GM12864 (cell line): ENCODE measurements at regions not wholly inside any gene's neighbourhood (a gene's known extent, or its start where the extent isn't known, plus 50 kb on each side); places are given as distances from the start of the nearest gene placed in this dataset.
"Not testable (repeated sequence)": the region's sequence is repeated elsewhere in the genome, so short reads cannot be mapped to it uniquely, and the experiment has no call there.

ENCODE experiments used
- DNase-seq: peaks from one replicate; pipeline ENCODE4 v3.0.0-alpha.2; 2011; ENCODE audit warnings: low read depth
- H3K4me3 ChIP-seq: 2 replicates; pipeline ENCODE4 v1.5.1; 2011; ENCODE audit warnings: mild to moderate bottlenecking, low read depth, low read length, control low read depth
- TF ChIP-seq, protein P1 (sequence below): IDR thresholded peaks from 2 replicates; pipeline ENCODE4 v1.5.1; 2011; ENCODE audit warnings: low read depth, mild to moderate bottlenecking, moderate library complexity, low read length, control low read depth, inconsistent platforms; ENCODE audit errors: missing control alignments

DNA sequence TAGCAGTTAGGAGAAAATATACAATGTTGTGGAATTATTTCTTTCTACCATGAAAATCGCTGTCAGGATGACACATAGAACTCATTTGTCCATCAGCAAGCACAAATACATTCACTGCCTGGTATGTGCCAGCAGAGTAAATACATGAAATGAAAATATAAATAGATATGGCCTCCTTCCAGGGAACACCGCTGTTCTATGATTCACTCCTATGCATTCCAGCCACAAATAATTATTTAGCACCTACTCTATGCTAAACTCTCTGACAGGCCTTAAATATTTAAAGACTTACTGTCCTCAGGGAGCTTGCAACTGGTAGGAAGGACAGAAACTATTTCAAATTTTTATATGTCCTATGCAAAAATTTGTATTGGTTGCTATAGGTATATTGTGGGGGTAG lies 975.0 kb upstream of the NCAM2 start:
- TF ChIP-seq, protein P1, sequence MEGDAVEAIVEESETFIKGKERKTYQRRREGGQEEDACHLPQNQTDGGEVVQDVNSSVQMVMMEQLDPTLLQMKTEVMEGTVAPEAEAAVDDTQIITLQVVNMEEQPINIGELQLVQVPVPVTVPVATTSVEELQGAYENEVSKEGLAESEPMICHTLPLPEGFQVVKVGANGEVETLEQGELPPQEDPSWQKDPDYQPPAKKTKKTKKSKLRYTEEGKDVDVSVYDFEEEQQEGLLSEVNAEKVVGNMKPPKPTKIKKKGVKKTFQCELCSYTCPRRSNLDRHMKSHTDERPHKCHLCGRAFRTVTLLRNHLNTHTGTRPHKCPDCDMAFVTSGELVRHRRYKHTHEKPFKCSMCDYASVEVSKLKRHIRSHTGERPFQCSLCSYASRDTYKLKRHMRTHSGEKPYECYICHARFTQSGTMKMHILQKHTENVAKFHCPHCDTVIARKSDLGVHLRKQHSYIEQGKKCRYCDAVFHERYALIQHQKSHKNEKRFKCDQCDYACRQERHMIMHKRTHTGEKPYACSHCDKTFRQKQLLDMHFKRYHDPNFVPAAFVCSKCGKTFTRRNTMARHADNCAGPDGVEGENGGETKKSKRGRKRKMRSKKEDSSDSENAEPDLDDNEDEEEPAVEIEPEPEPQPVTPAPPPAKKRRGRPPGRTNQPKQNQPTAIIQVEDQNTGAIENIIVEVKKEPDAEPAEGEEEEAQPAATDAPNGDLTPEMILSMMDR, result no peak
- no peak for DNase-seq
- H3K4me3 ChIP-seq, result no peak overlapping the region

DNA sequence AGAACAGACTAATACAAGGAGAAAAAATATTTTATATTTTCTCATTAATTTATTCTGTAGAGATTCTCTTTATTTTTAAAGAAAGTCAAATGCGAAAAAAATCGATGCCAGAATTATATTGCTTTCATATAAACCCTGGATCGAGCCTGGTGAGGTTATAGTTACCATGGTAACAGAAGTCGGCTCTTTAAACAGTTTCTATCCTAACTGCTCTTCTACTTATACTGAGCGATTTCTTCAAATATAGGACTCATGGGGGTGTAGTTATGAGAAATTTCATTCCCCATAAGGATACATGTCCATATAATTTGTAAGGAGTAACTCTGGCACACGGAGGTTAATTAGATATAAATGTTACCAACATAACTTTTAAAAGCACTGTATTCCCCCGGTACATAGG lies 973.5 kb upstream of the NCAM2 start:
- TF ChIP-seq, protein P1, result no peak
- no peak for DNase-seq
- H3K4me3 ChIP-seq, result no peak overlapping the region

DNA sequence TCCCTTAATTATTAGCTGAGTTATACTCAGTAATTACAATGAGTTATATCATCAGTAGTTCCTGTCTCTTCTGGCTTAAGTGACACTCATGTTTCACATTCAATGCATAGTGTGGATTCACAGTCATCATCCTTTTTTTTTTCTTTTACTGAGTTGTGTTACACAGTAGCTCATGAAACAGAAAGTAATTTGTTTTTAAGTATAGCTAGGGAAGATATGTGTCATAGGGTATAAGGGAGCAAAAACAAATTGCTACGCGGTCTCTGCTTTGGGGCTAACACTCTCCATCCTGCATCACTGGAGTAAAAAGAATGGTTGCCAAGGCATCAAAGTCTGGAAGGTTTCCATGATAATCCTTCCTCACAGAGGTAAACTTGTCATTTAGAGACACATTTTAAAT lies 971.7 kb upstream of the NCAM2 start:
- no peak overlapping the region for H3K4me3 ChIP-seq
- no peak for DNase-seq
- TF ChIP-seq, protein P1, result no peak

DNA sequence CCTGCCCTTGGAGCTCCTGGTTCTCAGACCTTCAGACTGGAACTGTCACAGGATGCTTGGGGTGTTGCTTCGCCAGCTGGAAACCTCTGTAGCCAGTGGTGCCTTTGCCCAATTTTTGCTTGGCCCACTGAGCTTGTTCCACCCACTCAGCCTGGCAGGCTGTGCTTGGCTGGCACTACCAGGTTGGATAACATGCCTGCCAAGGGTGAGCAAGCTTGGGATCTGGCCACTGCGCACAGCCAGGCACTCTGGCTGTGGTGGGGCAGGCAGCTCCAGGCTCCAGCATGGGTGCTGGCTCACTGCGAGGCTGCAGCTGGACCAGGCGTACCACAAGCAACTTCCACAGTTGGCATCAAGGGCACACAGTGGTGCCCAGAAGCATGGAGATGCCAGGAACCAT lies 967.8 kb upstream of the NCAM2 start:
- TF ChIP-seq, protein P1, result no peak
- H3K4me3 ChIP-seq, result no peak overlapping the region
- DNase-seq, result no peak

DNA sequence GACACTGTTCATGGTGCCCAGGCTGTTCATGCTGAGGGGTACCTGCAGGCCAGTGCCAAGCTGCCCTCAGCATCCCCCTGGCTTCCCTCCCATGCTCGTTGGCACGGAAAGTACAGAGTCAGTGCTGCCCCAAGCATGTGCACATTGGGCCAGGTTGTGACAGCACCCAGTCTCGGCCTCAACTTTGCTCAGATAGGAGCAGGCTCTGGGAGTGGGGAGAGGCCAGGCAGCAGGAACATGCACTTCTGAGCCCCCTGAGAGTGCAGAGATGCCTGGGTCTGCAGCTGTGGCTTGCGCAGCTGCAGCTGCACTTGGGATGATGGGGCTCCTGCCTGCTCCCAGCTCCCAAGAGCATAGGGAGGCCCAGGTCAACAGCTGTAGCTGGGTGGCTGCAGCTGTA lies 966.4 kb upstream of the NCAM2 start:
- no peak for DNase-seq
- H3K4me3 ChIP-seq, result no peak overlapping the region
- TF ChIP-seq, protein P1, result no peak

DNA sequence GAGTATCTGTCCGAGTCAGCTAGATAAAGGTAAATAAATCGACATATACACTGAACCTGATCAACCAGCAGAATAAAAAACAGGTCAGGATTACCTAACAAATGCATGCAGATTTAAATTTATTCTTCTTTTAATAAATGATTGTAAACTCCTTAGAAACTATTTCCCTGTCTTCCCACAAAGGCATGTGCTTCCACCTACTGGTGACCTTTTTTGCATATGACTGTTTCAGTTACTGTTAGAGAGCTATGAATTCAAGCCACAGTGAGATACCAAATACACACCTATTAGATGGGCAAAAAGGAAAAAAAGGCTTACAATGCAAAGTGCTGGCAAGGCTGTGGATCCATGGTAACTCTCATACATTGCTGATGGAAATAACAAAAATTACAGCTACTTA lies 957.4 kb upstream of the NCAM2 start:
- TF ChIP-seq, protein P1, result no peak
- DNase-seq, result no peak
- H3K4me3 ChIP-seq, result no peak overlapping the region

DNA sequence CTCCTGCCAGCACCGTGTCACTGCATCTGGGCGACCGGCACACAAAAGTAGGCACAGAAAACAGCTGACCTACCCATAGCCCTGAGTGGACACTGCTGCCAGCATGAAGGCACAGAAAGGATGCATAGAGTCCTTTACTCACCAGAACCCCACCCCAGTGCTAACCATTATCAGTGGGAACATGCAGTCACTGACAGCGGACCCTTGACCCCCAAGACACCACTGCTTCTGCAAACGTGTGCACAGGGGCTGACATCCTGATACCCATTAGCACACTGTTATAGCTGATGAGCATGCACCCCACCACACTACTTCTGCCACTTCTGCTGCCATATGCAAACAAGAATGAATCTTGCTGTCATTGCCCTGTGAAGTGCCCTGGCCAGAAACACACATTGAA lies 953.0 kb upstream of the NCAM2 start:
- H3K4me3 ChIP-seq, result no peak overlapping the region
- DNase-seq, result no peak
- TF ChIP-seq, protein P1, result no peak

DNA sequence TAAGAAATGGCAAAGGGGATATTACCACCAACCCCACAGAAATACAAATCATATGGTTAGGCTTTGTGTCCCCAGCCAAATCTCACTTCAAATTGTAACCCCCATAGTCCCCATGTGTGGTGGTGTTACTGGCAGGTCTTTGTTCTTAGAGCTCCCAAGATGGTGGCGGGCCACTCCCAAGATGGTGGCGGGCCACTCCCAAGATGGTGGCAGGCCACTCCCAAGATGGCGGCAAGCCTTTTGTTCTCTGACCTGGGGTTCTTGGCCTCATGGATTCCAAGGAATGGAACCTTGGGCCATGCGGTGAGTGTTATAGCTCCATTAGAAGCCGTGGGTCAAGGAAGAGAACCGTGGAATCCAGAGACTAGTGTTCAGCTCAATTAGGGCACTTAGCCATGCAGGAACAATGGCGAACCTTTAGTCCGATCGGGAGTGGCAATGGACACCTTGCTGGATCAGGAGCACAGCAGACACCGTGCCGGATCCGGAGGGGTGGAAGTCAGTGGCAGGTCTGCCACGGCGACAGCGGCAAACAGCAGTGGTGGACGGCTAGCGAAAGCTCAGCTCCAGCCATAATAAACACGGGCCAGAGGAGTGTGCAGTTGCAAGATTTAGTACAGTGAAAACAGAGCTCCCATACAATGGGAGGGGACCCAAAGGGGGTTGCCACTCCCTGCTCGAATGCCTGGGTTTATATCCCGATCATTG lies 949.9 kb upstream of the NCAM2 start:
- H3K4me3 ChIP-seq, DNase-seq: not testable (repeated sequence)
